Progenitor cell of endocrine pancreas (in vitro differentiated cells): ENCODE measurements at regions not wholly inside any gene's neighbourhood (a gene's known extent, or its start where the extent isn't known, plus 50 kb on each side); places are given as distances from the start of the nearest gene placed in this dataset.

Experiments used
- DNase-seq: peaks from one replicate; pipeline ENCODE4 v3.0.0; 2021; ENCODE audit warnings: low spot score; ENCODE audit not compliant: unreplicated experiment
- H3K27ac Mint-ChIP-seq: 2 replicates; pipeline ENCODE4 v1.8.0; 2021; ENCODE audit warnings: mild to moderate bottlenecking, moderate library complexity, mixed read lengths
- H3K27me3 Mint-ChIP-seq: 2 replicates; pipeline ENCODE4 v1.8.0; 2021; ENCODE audit warnings: mixed read lengths
- H3K36me3 Mint-ChIP-seq: 2 replicates; pipeline ENCODE4 v1.8.0; 2022; ENCODE audit warnings: mixed read lengths; ENCODE audit not compliant: insufficient read depth
- H3K4me1 Mint-ChIP-seq: 2 replicates; pipeline ENCODE4 v1.8.0; 2021; ENCODE audit warnings: low read depth, mixed read lengths
- H3K4me3 Mint-ChIP-seq: 2 replicates; pipeline ENCODE4 v1.8.0; 2021; ENCODE audit warnings: low read depth, mild to moderate bottlenecking, moderate library complexity, mixed read lengths
- H3K9me3 Mint-ChIP-seq: 2 replicates; pipeline ENCODE4 v1.8.0; 2021; ENCODE audit warnings: low read depth, mixed read lengths
- TF ChIP-seq, protein P1 (sequence below): fragments of 200-600 bp; sonication (generic); IDR thresholded peaks from one replicate; pipeline ENCODE4 v1.5.0; 2021; ENCODE audit warnings: antibody characterized with exemption, mild to moderate bottlenecking; ENCODE audit not compliant: unreplicated experiment

DNA sequence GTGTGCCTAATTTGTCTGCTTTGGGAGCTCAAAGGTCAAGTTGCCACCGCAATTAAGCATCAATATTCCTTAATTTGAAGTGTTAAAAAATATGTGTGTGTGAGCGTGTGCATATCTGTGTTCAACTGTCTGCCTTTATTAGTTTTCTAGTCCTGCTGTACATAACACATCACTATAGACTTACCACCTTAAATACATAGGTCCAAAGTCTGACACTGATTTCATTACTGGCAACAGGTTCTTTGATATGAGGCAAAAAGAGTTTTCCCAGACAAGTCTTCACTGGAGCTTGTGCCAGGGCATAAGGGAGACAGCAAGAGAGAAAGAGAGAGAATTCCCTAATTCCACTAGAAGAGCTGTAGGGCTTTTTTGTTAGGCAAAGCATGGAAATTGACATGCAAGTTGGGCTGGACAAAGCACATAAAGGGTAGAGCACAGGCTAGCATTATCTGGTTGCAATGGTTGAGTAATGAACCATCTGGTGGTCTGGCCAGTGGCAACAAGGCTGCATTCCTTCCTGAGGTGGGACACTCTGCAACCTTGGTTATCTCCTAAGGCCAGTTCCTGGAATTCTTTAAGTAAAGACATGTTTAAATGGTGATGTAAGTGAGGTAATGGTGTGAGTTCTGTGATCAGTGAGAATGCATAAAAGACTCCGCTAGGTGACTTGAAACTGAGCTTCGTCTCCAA is 457.2 kb upstream of the ADAMTS5 start:
- H3K36me3 Mint-ChIP-seq, result no peaks in the 10 kb centered on the region
- peaks cover 5% of the 10 kb centered on the region for H3K4me1 Mint-ChIP-seq
- H3K9me3 Mint-ChIP-seq, result no peaks in the 10 kb centered on the region
- no peak for DNase-seq
- H3K27ac Mint-ChIP-seq, result peak overlapping the region; percentile 80
- H3K27me3 Mint-ChIP-seq, result no peaks in the 10 kb centered on the region
- H3K4me3 Mint-ChIP-seq, result no peak overlapping the region
- TF ChIP-seq, protein P1, sequence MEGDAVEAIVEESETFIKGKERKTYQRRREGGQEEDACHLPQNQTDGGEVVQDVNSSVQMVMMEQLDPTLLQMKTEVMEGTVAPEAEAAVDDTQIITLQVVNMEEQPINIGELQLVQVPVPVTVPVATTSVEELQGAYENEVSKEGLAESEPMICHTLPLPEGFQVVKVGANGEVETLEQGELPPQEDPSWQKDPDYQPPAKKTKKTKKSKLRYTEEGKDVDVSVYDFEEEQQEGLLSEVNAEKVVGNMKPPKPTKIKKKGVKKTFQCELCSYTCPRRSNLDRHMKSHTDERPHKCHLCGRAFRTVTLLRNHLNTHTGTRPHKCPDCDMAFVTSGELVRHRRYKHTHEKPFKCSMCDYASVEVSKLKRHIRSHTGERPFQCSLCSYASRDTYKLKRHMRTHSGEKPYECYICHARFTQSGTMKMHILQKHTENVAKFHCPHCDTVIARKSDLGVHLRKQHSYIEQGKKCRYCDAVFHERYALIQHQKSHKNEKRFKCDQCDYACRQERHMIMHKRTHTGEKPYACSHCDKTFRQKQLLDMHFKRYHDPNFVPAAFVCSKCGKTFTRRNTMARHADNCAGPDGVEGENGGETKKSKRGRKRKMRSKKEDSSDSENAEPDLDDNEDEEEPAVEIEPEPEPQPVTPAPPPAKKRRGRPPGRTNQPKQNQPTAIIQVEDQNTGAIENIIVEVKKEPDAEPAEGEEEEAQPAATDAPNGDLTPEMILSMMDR, result no peak

- Mint-ChIP-seq H3K36me3 (no peaks in the 10 kb centered on the region), H3K9me3 (no peaks in the 10 kb centered on the region), H3K27me3 (no peaks in the 10 kb centered on the region), H3K4me3 (no peak overlapping the region), H3K4me1 (peaks cover 5% of the 10 kb centered on the region), H3K27ac (peak overlapping the region; percentile 46)
- TF ChIP-seq, protein P1, result no peak
- no peak for DNase-seq
Observed at GRCh38 chr21:27423038-27423437, 456.1 kb upstream of the ADAMTS5 start.

GRCh38 chr21:27422435-27422834 is 455.5 kb upstream of the ADAMTS5 start:
- H3K27me3 Mint-ChIP-seq, result no peaks in the 10 kb centered on the region
- no peak overlapping the region for H3K27ac Mint-ChIP-seq
- no peak overlapping the region for H3K4me3 Mint-ChIP-seq

GRCh38 chr21:27421654-27422053 is 454.8 kb upstream of the ADAMTS5 start:
- TF ChIP-seq, protein P1, result no peak
- DNase-seq, result no peak
- H3K27ac Mint-ChIP-seq, result no peak overlapping the region
- no peaks in the 10 kb centered on the region for H3K36me3 Mint-ChIP-seq
- H3K4me1 Mint-ChIP-seq, result peaks cover 5% of the 10 kb centered on the region
- H3K9me3 Mint-ChIP-seq, result no peaks in the 10 kb centered on the region
- no peak overlapping the region for H3K4me3 Mint-ChIP-seq
- H3K27me3 Mint-ChIP-seq, result no peaks in the 10 kb centered on the region

More at GRCh38 chr21:27422435-27422834, 455.5 kb upstream of the ADAMTS5 start:
- H3K4me1 Mint-ChIP-seq, result peaks cover 5% of the 10 kb centered on the region
- no peaks in the 10 kb centered on the region for H3K36me3 Mint-ChIP-seq
- TF ChIP-seq, protein P1, result no peak
- DNase-seq, result no peak
- no peaks in the 10 kb centered on the region for H3K9me3 Mint-ChIP-seq

DNA sequence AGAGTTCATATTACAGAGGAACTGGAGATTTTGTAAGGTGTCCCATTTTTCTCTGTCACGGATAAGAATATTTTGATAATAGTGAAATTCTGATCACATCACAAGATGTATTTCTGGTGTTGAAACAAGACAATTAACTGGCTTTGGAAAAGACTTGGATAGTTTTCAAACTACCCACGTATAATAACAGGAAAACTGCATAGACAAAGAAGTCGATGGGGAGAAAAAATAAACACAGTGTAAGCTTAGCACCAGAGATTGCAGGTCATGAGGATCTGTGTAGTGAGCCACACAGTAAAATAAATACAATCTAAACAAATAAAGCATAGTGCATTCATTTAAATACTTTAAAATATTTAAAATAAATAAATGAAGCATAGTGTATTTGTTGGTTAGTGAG is 452.3 kb upstream of the ADAMTS5 start:
- H3K36me3 Mint-ChIP-seq, result no peaks in the 10 kb centered on the region
- H3K4me1 Mint-ChIP-seq, result peaks cover 5% of the 10 kb centered on the region
- H3K9me3 Mint-ChIP-seq, result no peaks in the 10 kb centered on the region
- TF ChIP-seq, protein P1, result no peak
- no peak overlapping the region for H3K4me3 Mint-ChIP-seq
- no peaks in the 10 kb centered on the region for H3K27me3 Mint-ChIP-seq
- H3K27ac Mint-ChIP-seq, result no peak overlapping the region
- no peak for DNase-seq
